HS-5 (cell line): ENCODE measurements at regions not wholly inside any gene's neighbourhood (a gene's known extent, or its start where the extent isn't known, plus 50 kb on each side); places are given as distances from the start of the nearest gene placed in this dataset.

Source experiments
- DNase-seq: peaks from one replicate; pipeline ENCODE4 v3.0.0-alpha.2; 2012; ENCODE audit warnings: low read depth

DNA sequence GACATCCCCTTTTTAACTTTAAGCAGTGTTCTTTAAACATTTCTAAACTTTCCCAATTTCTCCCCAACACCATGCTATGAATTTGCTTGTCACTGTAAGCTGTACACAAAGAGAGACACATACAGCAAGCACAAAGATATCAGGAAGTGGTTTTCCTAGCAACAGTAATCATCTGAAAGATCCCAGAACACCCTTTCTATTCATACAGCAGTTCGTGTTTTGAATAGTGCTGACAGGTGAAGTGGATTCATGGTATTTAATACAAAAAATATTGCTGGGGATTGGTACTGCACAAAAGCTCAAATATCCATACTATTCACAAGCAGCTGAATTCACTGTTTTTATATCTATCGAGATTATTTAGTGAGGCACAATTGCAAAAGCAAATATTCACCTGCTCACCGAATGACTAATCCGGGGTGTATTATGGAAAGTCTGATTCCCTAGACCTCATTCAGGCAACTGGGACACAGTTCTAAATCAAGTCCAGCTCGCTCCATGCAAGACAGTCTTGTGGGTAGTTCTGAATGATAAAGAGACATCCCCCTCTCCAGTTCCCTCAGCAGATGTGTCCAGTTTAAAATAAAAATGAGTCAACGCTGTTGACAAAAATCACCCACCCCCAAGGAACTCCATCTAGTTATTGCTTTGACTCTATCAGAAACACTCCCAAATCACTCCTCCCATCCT lies 107.1 kb upstream of the TSHZ2 start:
- DNase-seq, result no peak

GRCh38 chr20:52859156-52859876 lies 112.8 kb upstream of the TSHZ2 start:
- DNase-seq, result peak; percentile 90

DNA sequence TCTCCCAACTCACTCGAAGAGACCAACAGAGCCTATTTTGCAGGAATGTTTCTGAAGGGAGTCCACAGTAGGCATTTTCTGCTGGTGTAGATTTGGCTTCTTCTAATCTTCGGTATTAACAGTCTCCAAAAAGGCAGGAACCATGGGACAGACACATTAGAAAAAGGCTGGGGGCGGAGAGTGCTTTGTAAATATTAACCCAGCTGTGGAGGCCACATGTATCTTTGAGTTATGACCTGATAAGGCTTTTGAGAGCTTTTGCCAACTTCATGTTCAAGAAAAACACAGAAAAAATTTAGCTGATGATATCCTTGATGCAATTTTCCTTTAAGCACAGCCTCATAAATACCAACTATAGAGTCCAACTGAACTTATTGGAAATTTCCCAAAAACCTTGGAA lies 119.4 kb upstream of the TSHZ2 start:
- DNase-seq, result no peak

DNA sequence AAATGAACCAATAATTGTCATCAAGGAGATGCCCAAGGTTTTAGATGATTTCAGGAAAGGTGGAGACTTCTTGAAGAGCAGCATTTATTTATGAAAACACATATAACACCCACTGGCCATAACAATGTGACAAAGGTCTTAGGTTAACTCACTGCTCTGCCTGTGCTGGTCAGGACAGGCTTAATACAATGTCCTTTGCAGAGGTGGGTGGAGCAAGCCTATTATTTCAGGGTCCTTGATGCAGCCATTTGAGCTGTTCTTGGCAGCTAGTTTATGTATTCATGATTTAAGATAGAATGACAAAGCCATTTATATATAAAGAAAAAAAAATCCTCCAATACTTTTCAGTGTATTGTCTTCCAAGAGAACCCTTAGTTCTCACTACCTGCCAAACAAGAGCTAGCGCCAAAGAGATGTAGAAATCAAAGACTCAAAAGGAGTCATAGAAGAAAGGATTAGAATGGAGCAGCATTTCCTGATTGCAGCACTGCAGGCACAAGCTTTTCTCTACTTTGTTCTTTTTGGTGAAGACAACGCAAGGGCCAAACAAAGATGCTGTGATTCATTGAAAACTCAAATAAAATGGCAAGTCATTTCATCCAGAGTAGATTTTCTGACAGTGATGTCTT lies 124.3 kb upstream of the TSHZ2 start:
- DNase-seq, result no peak

DNA sequence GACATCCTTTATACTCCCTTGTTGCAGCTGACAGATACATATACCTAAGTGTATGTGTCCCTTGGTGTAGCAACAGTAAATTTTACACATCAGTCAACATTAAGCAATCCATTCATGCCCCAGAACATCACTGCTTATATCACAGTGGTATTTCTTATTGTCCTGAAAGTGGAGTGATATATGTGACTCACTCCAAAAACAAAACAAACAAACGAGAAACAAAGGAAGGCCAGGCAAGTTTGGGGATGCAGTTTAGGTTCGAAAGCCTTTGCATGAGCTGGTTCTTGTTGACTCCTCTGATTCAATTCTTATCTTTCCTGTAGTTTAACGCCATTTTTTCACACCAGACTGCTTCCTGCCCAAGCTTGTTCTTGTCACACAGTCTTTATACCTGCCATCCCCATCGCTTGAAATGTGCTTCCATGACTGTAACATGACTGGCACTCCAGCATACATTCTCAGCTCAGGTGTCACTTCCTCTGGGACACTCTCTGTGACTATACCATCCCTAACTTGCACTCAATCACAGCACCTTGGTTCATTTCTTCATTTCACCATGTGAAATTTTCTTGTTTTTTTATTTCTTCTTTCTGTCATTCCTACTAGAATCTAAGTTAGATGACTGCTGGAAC lies 125.0 kb upstream of the TSHZ2 start:
- no peak for DNase-seq

- DNase-seq, result no peak
These were observed 127.1 kb upstream of the TSHZ2 start for GRCh38 chr20:52845044-52845443.

GRCh38 chr20:52843425-52843824 lies 128.7 kb upstream of the TSHZ2 start:
- DNase-seq, result no peak

GRCh38 chr20:52841003-52841402 lies 131.2 kb upstream of the TSHZ2 start:
- no peak for DNase-seq

DNA sequence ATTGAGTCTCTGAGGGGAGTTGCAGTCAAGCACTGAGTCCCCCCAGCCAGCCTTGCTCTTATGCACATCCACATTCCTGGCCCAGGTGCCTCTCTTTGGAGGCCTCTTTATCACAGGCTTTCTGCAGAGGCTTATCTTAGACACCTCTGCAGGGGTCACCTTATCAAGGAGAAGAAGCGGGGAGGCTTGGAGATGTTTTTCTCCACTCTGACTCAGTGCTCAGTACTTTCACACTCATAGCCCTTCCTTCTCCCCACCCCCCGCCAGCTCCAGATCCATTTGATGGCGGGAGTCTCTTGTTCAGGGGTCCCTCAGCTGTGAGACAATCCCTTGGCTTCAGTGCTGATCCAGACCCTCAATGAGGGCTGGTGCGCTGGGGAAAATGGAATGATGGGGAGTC lies 132.1 kb upstream of the TSHZ2 start:
- DNase-seq, result no peak

DNA sequence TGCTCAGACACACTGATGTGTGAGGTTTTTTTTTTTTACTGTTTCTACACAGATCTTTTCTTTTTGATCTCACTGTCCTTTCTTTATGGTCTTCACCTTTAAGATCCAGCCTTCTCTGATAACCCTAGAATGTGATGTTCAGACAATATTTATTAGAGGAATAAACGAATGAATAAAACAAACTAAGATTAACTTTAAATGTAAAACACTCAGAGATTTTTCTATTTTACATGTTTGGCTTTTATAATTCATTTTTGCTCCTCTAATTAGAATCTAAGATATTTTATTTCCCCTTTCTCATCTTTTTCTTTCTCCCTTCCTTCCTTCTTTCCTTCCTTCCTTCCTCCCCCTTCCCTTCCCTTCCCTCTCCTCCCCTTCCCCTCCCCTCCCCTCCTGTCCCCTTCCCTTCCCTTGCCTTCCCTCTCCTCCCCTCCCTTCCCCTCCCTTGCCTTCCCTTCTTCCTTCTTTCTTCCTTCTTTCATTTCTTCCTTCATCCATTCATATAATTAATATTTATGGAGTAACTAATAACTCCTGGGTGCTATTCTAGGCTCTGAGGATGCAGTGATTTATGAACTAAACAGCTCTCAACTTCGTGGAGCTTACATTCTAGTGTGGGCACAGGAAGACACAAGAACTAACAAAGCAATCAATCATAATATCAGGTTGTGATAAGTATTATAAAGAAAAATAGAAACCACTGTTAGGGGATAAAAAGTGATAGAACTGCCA lies 133.5 kb upstream of the TSHZ2 start:
- DNase-seq, result no peak

- no peak for DNase-seq
These were observed 134.8 kb upstream of the TSHZ2 start for GRCh38 chr20:52837378-52837777.

DNA sequence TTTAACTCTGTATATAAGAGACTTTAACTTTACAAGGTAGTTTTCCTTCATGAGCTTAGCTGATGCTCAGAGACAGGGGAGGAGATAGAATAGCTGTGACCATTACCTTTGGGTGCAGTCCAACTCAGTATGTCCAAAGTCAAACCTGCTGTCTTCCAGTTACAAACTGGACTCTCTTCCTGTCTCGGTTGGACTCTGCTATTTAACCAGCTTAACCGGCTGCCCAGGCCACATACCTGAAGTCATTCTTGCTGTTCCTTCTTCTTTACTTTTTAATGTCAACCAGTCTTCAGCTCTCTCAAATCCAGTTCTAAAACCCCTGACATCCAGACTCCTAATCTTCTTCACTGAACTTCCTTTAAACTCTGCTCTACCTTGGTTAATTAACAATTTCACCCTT lies 138.3 kb upstream of the TSHZ2 start:
- DNase-seq, result no peak

DNA sequence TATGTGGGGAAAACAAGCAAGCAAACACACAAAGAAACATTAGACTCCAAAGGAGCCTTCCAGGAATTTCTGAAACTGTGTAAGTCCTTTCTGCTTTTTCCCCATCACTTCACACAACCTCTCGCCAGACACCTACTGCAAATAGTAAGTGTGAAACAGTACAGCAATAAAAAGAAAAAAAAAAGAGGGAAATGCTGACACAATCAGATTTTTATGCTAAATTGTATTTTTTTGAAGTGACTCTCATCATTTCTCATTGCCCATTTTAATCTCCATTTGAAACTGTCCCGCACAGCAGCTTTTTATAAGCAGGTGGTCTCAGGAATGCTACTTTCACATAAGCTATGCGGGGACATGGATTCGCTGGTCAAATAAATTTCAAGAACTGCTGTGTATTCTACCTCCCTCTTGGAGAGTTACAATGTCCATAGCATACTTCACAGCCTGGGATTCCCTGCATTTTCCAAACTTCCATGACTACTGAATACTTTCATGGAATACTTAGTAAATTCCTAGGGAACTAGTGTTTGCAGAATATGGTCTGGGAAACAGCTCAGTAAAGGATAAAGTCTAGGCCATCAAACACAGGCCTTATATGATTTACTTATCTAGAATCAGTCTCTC lies 139.9 kb upstream of the TSHZ2 start:
- no peak for DNase-seq

DNA sequence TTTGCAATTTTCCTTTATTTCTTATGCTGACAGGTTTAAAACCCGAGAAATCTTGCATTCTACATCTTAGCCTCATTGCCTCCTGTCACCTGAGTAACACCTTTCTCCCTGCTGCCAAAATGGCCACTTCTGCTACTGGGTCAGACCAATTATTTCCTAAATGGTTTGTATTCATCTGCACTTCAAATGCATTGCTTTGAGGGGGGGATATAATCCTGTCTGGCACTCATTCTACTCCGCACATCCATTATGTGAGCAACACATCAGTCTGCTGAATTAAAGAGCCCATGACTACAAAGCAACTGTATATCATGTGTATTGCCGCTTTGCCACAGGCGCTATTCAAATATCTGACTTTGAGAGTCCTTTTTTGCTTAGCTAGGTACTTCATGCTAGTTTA lies 141.6 kb upstream of the TSHZ2 start:
- DNase-seq, result no peak

DNA sequence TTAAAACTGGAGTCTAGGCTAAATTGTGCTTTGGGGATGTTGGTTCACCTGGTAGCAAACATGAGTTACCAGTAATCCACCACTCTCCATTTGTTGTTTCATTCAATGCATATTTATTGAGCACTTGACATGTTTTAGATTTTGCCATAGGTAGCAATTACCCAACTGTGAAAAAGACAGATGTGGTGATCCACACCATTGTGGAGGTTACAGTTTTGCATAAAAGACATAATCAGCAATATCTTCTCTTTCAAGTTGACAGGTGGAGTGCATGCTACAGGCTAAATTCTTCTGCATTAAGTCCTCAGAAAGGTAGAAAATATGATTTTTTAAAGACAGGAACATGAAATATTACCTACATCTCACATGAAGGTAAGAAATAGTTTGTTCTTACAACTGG lies 143.0 kb upstream of the TSHZ2 start:
- no peak for DNase-seq

GRCh38 chr20:52828199-52828598 lies 144.0 kb upstream of the TSHZ2 start:
- peak; percentile 81 for DNase-seq

DNA sequence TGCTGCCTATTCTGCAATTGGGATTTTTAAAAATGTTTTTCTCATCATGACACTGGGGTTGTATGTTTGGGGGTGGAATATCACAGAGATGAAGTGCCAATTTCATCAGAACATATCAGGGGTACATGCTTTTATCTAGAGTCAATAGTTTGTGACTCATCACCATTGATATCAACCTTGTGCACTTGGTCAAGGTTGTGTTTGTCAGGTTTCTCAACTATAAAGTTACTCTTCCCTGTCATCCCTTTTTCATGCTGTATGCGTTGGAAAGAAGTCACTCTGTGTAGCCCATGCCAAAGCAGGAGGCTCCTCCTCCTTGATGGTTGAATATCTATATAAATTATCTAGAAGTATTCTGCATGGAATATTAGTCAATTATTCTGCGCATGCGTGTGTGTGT lies 145.4 kb upstream of the TSHZ2 start:
- no peak for DNase-seq

- DNase-seq, result no peak
These were observed 145.8 kb upstream of the TSHZ2 start for GRCh38 chr20:52826321-52826720.

- no peak for DNase-seq
These were observed 147.5 kb upstream of the TSHZ2 start for GRCh38 chr20:52824494-52825216.

DNA sequence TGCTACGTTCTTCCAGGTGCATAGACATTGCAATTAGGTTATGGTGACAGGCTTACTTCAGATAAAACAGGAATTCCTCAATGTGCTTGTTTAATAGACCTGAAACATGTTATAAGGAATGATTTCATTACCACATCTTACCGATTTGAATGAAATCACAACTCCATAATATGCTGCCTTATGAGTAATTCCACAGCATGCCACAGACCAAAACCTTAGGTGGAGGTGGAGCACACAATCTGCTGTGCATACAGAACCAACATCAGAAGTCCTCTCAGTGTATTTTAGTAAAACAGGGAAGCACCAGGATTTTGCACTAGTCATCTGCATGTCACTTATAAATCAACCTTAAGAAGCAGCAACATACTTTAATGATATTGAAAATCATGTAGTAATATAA lies 148.9 kb upstream of the TSHZ2 start:
- DNase-seq, result no peak

DNA sequence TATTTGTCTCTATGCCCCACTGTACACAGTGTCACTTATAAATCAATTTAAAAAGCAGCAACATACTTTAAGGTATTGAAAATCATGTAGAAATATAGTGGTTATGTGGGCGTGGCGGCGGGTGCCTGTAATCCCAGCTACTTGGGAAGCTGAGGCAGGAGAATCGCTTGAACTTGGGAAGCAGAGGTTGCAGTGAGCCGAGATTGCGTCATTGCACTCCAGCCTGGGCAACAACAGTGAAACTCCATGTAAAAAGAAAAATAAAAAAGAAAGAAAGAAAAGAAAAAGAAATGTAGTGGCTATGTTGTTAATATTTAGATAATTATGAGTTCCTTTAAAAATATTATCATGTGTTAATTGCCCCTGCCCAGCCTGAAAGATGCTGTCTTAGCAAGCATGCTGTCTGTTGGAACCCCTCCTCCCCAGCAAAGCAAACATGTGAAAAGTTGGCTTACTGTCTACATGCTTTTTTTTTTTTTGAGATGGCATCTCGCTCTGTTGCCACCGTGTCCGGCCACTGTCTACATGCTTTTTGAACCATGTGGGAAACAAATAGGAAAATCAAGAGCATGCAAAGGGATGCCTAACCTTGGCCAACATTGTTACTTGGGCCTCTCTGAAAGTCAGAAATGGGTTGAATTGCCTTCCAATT lies 151.4 kb upstream of the TSHZ2 start:
- DNase-seq, result no peak
